Mammary epithelial cell (primary cell): ENCODE measurements at regions not wholly inside any gene's neighbourhood (a gene's known extent, or its start where the extent isn't known, plus 50 kb on each side); places are given as distances from the start of the nearest gene placed in this dataset.

Experiments
- CTCF ChIP-seq, 2 donors: IDR thresholded peaks in 1 of 2; conservative IDR thresholded peaks in 1 of 2; 2 replicates each; pipeline ENCODE4 v1.5.1; 2011 to 2012; ENCODE audit warnings: inconsistent platforms in 2 of 2, low read length in 2 of 2, mild to moderate bottlenecking in 2 of 2, control low read depth in 1 of 2, low read depth in 1 of 2; ENCODE audit not compliant: insufficient read depth in 1 of 2; ENCODE audit errors: extremely low read depth in 1 of 2
- EZH2 ChIP-seq: IDR thresholded peaks from 2 replicates; pipeline ENCODE4 v1.6.1; 2012; ENCODE audit warnings: low read length, inconsistent platforms, borderline replicate concordance

GRCh38 chr13:74794147-74794546 lies 659.9 kb upstream of the KLF12 start:
- TF ChIP-seq CTCF (conservative IDR thresholded peaks at IDR 0.05 in 1 of 2, IDR thresholded peaks at IDR 0.05 in 1 of 2; ENCODE audit: extremely low read depth in 1 of 2, insufficient read depth in 1 of 2, low read depth in 1 of 2, low read length in 2 of 2) (no peak), EZH2 (no peak)
